ENCODE measurements at regions not wholly inside any gene's neighbourhood (a gene's known extent, or its start where the extent isn't known, plus 50 kb on each side); places are given as distances from the start of the nearest gene placed in this dataset.

DNA sequence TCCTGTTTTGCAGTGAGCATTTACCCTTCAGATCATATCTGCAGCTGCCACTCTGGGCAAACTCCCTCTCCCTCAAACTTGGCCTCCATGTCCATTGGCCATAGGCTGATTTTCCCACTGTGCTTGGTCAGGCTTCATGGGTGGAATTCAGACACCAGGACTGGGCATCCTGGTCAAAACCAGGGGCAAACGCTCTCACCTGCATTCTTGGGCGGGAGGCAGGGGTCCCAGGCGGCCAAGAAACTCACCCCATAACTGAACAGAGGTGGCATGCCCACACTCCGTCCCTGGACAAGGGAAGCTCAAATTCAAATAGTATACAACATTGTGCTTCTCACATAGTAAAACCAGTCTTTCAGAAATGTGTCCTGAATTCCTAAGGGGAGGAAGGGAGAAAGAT is 81.1 kb upstream of the ZNF648 start:
- TF ChIP-seq POLR2AphosphoS5 (IDR thresholded peaks at IDR 0.05), result no peak
- TF ChIP-seq, protein P1, sequence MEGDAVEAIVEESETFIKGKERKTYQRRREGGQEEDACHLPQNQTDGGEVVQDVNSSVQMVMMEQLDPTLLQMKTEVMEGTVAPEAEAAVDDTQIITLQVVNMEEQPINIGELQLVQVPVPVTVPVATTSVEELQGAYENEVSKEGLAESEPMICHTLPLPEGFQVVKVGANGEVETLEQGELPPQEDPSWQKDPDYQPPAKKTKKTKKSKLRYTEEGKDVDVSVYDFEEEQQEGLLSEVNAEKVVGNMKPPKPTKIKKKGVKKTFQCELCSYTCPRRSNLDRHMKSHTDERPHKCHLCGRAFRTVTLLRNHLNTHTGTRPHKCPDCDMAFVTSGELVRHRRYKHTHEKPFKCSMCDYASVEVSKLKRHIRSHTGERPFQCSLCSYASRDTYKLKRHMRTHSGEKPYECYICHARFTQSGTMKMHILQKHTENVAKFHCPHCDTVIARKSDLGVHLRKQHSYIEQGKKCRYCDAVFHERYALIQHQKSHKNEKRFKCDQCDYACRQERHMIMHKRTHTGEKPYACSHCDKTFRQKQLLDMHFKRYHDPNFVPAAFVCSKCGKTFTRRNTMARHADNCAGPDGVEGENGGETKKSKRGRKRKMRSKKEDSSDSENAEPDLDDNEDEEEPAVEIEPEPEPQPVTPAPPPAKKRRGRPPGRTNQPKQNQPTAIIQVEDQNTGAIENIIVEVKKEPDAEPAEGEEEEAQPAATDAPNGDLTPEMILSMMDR (IDR thresholded peaks at IDR 0.05), result no peak
